Upper lobe of left lung (tissue), 6 donors: ENCODE measurements at regions not wholly inside any gene's neighbourhood (a gene's known extent, or its start where the extent isn't known, plus 50 kb on each side); places are given as distances from the start of the nearest gene placed in this dataset.

Experiments
- ATAC-seq, 2 donors: fragments of 200-7000 bp; cut with Tn5 transposase; one replicate each; pipeline ENCODE4 v1.9.1; 2022; ENCODE audit warnings: mild to moderate bottlenecking in 2 of 2, moderate library complexity in 2 of 2; ENCODE audit not compliant: low FRiP score in 2 of 2
- DNase-seq, 2 donors: peaks; one replicate each; pipeline ENCODE4 v3.0.0-alpha.2; 2019 to 2020
- H3K27ac ChIP-seq, 4 donors: fragments of 200-600 bp; sonication (generic); one replicate each; pipeline ENCODE4 v1.5.1; 2016 to 2019
- H3K27me3 ChIP-seq, 4 donors: fragments of 200-600 bp; sonication (generic); one replicate each; pipeline ENCODE4 v1.5.1; 2017 to 2019
- H3K36me3 ChIP-seq, 4 donors: fragments of 200-600 bp; sonication (generic); one replicate each; pipeline ENCODE4 v1.5.1; 2016 to 2019
- H3K4me1 ChIP-seq, 4 donors: fragments of 200-600 bp; sonication (generic); one replicate each; pipeline ENCODE4 v1.5.1; 2018 to 2019
- H3K4me3 ChIP-seq, 4 donors: fragments of 200-600 bp; sonication (generic); one replicate each; pipeline ENCODE4 v1.5.1; 2017 to 2019; ENCODE audit warnings: mild to moderate bottlenecking in 2 of 4, moderate library complexity in 1 of 4
- H3K9me3 ChIP-seq, 4 donors: fragments of 200-600 bp; sonication (generic); one replicate each; pipeline ENCODE4 v1.5.1; 2018 to 2019
- EP300 ChIP-seq, 4 donors: sonication (generic); formaldehyde crosslinking; IDR thresholded peaks; one replicate each; pipeline ENCODE4 v1.5.1; 2017; ENCODE audit warnings: antibody characterized with exemption in 4 of 4, control low read depth in 2 of 4
- POLR2A ChIP-seq, 4 donors: fragments of 450-650 bp; IDR thresholded peaks; one replicate each; pipeline ENCODE4 v1.5.1; 2016 to 2017; ENCODE audit warnings: antibody characterized with exemption in 4 of 4, mild to moderate bottlenecking in 2 of 4
- POLR2AphosphoS5 ChIP-seq, 2 donors: sonication (generic); formaldehyde crosslinking; IDR thresholded peaks; one replicate each; pipeline ENCODE4 v1.5.1; 2017; ENCODE audit warnings: antibody characterized with exemption in 2 of 2
- WGBS, 2 donors: methylation state at CpG; one replicate each; pipeline ENCODE4 v1.1.5; 2017 to 2018; 5-methylcytosine and 5-hydroxymethylcytosine counted together
- TF ChIP-seq, protein P1 (sequence below), 6 experiments: fragments of 450-650 bp in 4 of 6; fragments of 200-600 bp in 2 of 6; sonication (generic) in 2 of 6; IDR thresholded peaks; one replicate each; pipeline ENCODE4 v1.5.1; 2016 to 2019; ENCODE audit warnings: antibody characterized with exemption in 6 of 6
- donor health status: DM: no; HTN: no; CAD: no; lungs with moderate emphysema.
- donor health status: DM: no; HTN: yes; CAD: no; lungs with severe emphysema.

DNA sequence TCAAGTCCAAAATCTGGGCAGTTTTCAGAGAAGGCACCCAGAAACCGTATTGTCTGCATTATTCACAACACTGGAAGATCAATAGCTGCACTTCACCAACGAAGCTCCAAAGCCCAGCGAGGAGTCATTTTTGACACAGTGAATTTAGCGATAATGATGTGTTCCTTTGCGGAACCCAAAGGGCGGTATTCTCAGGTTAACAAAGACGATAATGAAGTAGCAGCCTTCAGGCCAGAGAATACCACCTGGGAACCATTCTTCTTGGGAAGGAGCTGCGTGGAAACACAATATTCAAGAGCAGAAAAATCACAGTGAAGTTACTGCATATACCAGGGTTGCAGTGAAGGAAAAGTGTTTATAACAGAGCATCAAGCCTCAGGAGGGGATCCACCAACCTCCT, 381.0 kb downstream of the TOX3 start:
- no peak for DNase-seq
- Histone ChIP-seq H3K27ac (no peak overlapping the region), H3K4me1 (no peaks in the 10 kb centered on the region), H3K36me3 (no peaks in the 10 kb centered on the region), H3K4me3 (no peak overlapping the region), H3K27me3 (no peaks in the 10 kb centered on the region), H3K9me3 (no peaks in the 10 kb centered on the region)
- whole genome bisulfite sequencing, 2 donors = 76 to 80% methylated on average over 8 of the region's 8 CpGs
- TF ChIP-seq POLR2A (IDR thresholded peaks at IDR 0.05) (no peak), POLR2AphosphoS5 (IDR thresholded peaks at IDR 0.05) (no peak), EP300 (IDR thresholded peaks at IDR 0.05) (no peak)
- TF ChIP-seq, protein P1, sequence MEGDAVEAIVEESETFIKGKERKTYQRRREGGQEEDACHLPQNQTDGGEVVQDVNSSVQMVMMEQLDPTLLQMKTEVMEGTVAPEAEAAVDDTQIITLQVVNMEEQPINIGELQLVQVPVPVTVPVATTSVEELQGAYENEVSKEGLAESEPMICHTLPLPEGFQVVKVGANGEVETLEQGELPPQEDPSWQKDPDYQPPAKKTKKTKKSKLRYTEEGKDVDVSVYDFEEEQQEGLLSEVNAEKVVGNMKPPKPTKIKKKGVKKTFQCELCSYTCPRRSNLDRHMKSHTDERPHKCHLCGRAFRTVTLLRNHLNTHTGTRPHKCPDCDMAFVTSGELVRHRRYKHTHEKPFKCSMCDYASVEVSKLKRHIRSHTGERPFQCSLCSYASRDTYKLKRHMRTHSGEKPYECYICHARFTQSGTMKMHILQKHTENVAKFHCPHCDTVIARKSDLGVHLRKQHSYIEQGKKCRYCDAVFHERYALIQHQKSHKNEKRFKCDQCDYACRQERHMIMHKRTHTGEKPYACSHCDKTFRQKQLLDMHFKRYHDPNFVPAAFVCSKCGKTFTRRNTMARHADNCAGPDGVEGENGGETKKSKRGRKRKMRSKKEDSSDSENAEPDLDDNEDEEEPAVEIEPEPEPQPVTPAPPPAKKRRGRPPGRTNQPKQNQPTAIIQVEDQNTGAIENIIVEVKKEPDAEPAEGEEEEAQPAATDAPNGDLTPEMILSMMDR (IDR thresholded peaks at IDR 0.05) = no peak
- ATAC-seq = no peak

DNA sequence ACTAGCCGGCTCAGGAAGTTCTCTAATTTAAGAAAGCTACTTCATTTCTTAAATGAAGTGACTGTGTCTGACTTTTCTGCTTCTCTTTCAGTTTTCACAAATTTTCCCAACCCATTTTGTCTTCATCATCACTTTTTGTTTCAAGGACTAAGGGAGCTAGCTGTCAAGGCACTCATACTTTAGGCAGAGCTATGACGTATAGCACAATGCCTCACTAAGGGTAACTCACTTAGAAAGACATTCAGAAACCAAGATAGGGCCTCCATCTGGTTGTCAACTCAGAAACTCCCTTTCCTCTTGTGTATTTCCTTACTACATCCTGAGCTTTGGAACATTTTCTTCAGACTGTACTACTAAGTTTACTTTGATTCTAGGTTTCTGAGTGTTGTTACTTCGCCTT, 397.9 kb downstream of the TOX3 start:
- ATAC-seq (no peak), DNase-seq (no peak)
- H3K9me3 ChIP-seq = no peaks in the 10 kb centered on the region
- no peaks in the 10 kb centered on the region for H3K4me1 ChIP-seq
- H3K27me3 ChIP-seq = no peaks in the 10 kb centered on the region
- no peak overlapping the region for H3K27ac ChIP-seq
- TF ChIP-seq, protein P1 (IDR thresholded peaks at IDR 0.05) = no peak
- TF ChIP-seq POLR2A (IDR thresholded peaks at IDR 0.05) = no peak
- TF ChIP-seq POLR2AphosphoS5 (IDR thresholded peaks at IDR 0.05) = no peak
- TF ChIP-seq EP300 (IDR thresholded peaks at IDR 0.05) = no peak
- no peak overlapping the region for H3K4me3 ChIP-seq
- WGBS, 2 donors = 73 to 76% methylated on average over 3 of the region's 3 CpGs
- no peaks in the 10 kb centered on the region for H3K36me3 ChIP-seq

DNA sequence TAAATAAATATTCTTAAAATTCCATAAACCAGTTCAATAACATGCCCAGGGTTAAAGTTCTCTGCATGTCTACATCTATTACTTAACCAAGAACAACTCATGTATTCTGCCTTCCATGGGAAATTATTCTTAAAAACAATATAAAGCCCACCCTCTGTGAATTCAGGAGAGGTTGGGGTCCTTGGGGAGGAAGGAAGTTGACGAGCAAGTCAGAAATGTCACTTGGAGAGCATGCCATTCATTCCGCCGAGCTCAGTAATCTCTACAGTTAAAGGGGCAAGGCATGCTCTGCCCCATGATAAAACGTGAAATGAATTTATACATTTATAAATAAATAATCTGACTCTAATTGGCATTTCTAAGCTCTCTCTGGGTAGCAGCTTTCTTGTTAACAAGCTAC, 405.1 kb downstream of the TOX3 start:
- 32 to 54% methylated on average over 4 of the region's 4 CpGs for WGBS, 2 donors
- ATAC-seq = no peak

DNA sequence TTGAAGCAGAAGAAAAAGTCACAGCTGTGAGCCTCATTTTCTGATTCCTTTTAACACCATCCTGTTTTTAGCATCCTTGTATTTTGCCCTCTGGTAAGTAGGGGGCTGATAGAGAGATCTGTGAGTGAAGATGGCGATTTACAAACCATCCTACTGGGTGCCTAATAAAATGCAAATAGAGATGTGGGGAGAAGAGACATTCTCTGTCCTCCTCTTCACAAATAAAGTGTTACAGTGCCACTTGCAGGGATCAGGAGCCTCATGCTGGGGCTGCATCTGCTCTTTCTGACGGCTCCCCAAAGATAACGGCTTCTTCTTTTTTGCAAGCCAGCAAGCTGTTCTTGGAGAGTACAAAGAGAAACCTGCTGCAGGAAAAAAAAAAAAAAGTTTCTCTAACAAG, 418.6 kb downstream of the TOX3 start:
- no peak overlapping the region for H3K27ac ChIP-seq
- no peaks in the 10 kb centered on the region for H3K4me1 ChIP-seq
- no peaks in the 10 kb centered on the region for H3K9me3 ChIP-seq
- H3K36me3 ChIP-seq = no peaks in the 10 kb centered on the region
- ATAC-seq = no peak
- no peak for DNase-seq
- H3K4me3 ChIP-seq = no peak overlapping the region
- TF ChIP-seq POLR2A (IDR thresholded peaks at IDR 0.05) (no peak), POLR2AphosphoS5 (IDR thresholded peaks at IDR 0.05) (no peak)
- 38 to 42% methylated on average over 3 of the region's 3 CpGs for WGBS, 2 donors
- H3K27me3 ChIP-seq = no peaks in the 10 kb centered on the region

More for the DNA sequence above, 405.1 kb downstream of the TOX3 start:
- DNase-seq = no peak
- TF ChIP-seq, protein P1 (IDR thresholded peaks at IDR 0.05) = no peak
- TF ChIP-seq POLR2A (IDR thresholded peaks at IDR 0.05) (no peak), EP300 (IDR thresholded peaks at IDR 0.05) (no peak), POLR2AphosphoS5 (IDR thresholded peaks at IDR 0.05) (no peak)
- H3K27me3 ChIP-seq = no peaks in the 10 kb centered on the region
- H3K27ac ChIP-seq = no peak overlapping the region
- H3K4me3 ChIP-seq = no peak overlapping the region
- H3K4me1 ChIP-seq = no peaks in the 10 kb centered on the region
- H3K9me3 ChIP-seq = no peaks in the 10 kb centered on the region
- H3K36me3 ChIP-seq = no peaks in the 10 kb centered on the region

- H3K36me3 ChIP-seq = no peaks in the 10 kb centered on the region
- WGBS, 2 donors = 49 to 51% methylated on average over 1 of the region's 1 CpG
- H3K9me3 ChIP-seq = peaks cover 0 to 5% (median 3%) of the 10 kb centered on the region in 4 donors
- DNase-seq (no peak), ATAC-seq (no peak)
- H3K4me1 ChIP-seq = no peaks in the 10 kb centered on the region
- H3K4me3 ChIP-seq = no peak overlapping the region
- no peaks in the 10 kb centered on the region for H3K27me3 ChIP-seq
- H3K27ac ChIP-seq = no peak overlapping the region
- no peak for TF ChIP-seq POLR2AphosphoS5 (IDR thresholded peaks at IDR 0.05)
- TF ChIP-seq EP300 (IDR thresholded peaks at IDR 0.05) = no peak
- no peak for TF ChIP-seq POLR2A (IDR thresholded peaks at IDR 0.05)
- TF ChIP-seq, protein P1 (IDR thresholded peaks at IDR 0.05) = no peak
Measured at GRCh38 chr16:52123842-52124241, 423.1 kb downstream of the TOX3 start.
